HepG2 (cell line): ENCODE measurements at regions not wholly inside any gene's neighbourhood (a gene's known extent, or its start where the extent isn't known, plus 50 kb on each side); places are given as distances from the start of the nearest gene placed in this dataset.

Experiments
- ATAC-seq: fragments of 200-7000 bp; cut with Tn5 transposase; 3 replicates; pipeline ENCODE4 v1.9.1; 2020; ENCODE audit warnings: mild to moderate bottlenecking, moderate library complexity
- BruUV-seq: library from RNA; stranded (reverse); fragments of 400-500 nt; replicated peaks from 2 replicates; lab custom pipeline; 2021; lab: Mats Ljungman, UMichigan
- CTCF ChIA-PET: fragments of 300-600 bp; formaldehyde crosslinking; extraction: SDS; loops from one replicate; lab custom pipeline; 2021; ENCODE audit warnings: low total read pairs, inconsistent platforms, low intra/inter-chr PET ratio; lab: Yijun Ruan, JAX
- POLR2A ChIA-PET: fragments of 350-600 bp; sonication (Branson Sonifier 250); formaldehyde crosslinking; loops from one replicate; lab custom pipeline; 2020; ENCODE audit warnings: antibody characterized with exemption, inconsistent platforms; lab: Yijun Ruan, JAX
- DNase-seq: peaks from one replicate; pipeline ENCODE4 v3.0.0-alpha.2; 2015; ENCODE audit warnings: low spot score
- FAIRE-seq: peaks from 3 replicates; lab custom pipeline; 2011; peaks lifted over from hg19 to GRCh38; lab: Jason Lieb, UNC
- H2AFZ ChIP-seq: one replicate; pipeline ENCODE4 v1.6.1; 2011; ENCODE audit warnings: low read length, inconsistent platforms
- H3K27ac ChIP-seq: fragments of 300-600 bp; 3 replicates; pipeline ENCODE4 v1.8.0; 2011; ENCODE audit warnings: mixed run types, mild to moderate bottlenecking, mixed read lengths, low read length, inconsistent platforms; ENCODE audit not compliant: insufficient read depth; ENCODE audit errors: extremely low read length
- H3K27me3 ChIP-seq, 2 experiments: fragments of 200-600 bp in 1 of 2; 2 replicates in 1 of 2; 3 replicates in 1 of 2; pipeline versions ENCODE4 v1.6.0 to v1.8.0; 2011; ENCODE audit warnings: low read length in 2 of 2, mild to moderate bottlenecking in 2 of 2, moderate library complexity in 2 of 2, inconsistent platforms in 1 of 2; ENCODE audit not compliant: insufficient read depth in 2 of 2, control insufficient read depth in 1 of 2
- H3K36me3 ChIP-seq, 2 experiments: fragments of 200-600 bp in 1 of 2; replicated peaks in 1 of 2; 2 replicates in 1 of 2; 3 replicates in 1 of 2; pipeline versions ENCODE4 v1.5.1 to v1.8.0; 2011; ENCODE audit warnings: low read length in 2 of 2, inconsistent platforms in 1 of 2; ENCODE audit not compliant: insufficient read depth in 2 of 2, control insufficient read depth in 1 of 2
- H3K4me1 ChIP-seq: 2 replicates; pipeline ENCODE4 v1.5.1; 2012; ENCODE audit warnings: low read length, inconsistent platforms; ENCODE audit not compliant: insufficient read depth
- H3K4me2 ChIP-seq: 2 replicates; pipeline ENCODE4 v1.6.0; 2011; ENCODE audit warnings: low read depth, low read length, inconsistent platforms
- H3K4me3 ChIP-seq, 3 experiments: fragments of 200-600 bp in 1 of 3; sonication (generic), shearing (Covaris generic) in 1 of 3; replicated peaks in 1 of 3; 2 replicates each; pipeline ENCODE4 v1.5.1; 2011 to 2016; ENCODE audit warnings: low read length in 3 of 3, inconsistent platforms in 2 of 3, low read depth in 2 of 3, mild to moderate bottlenecking in 2 of 3, control low read depth in 1 of 3, mixed read lengths in 1 of 3; ENCODE audit not compliant: insufficient read depth in 1 of 3
- H3K79me2 ChIP-seq: one replicate; pipeline ENCODE4 v1.6.1; 2011; ENCODE audit warnings: low read length, inconsistent platforms; ENCODE audit not compliant: insufficient read depth
- H3K9ac ChIP-seq: 2 replicates; pipeline ENCODE4 v1.6.0; 2011; ENCODE audit warnings: mild to moderate bottlenecking, low read depth, low read length, inconsistent platforms; ENCODE audit not compliant: insufficient read depth
- H3K9me3 ChIP-seq: 2 replicates; pipeline ENCODE4 v1.5.1; 2012; ENCODE audit warnings: mild to moderate bottlenecking, low read length
- H4K20me1 ChIP-seq: 2 replicates; pipeline ENCODE4 v1.6.0; 2011; ENCODE audit warnings: inconsistent platforms, mild to moderate bottlenecking, low read length, moderate library complexity; ENCODE audit not compliant: insufficient read depth
- ARNTL ChIP-seq: sonication (generic); formaldehyde crosslinking; IDR thresholded peaks from 2 replicates; pipeline ENCODE4 v1.4.0; 2020; ENCODE audit warnings: mild to moderate bottlenecking, missing genetic modification reagents
- CREM ChIP-seq, 2 experiments: sonication (generic) in 1 of 2; formaldehyde crosslinking in 1 of 2; IDR thresholded peaks; 2 replicates each; pipeline versions ENCODE4 v1.4.0 to v1.6.1; 2016 to 2020; ENCODE audit warnings: antibody characterized with exemption in 1 of 2, mild to moderate bottlenecking in 1 of 2, missing genetic modification reagents in 1 of 2
- FUBP1 ChIP-seq: sonication (generic); formaldehyde crosslinking; IDR thresholded peaks from 2 replicates; pipeline ENCODE4 v1.5.1; 2020; ENCODE audit warnings: missing genetic modification reagents, mild to moderate bottlenecking, borderline replicate concordance
- HNRNPK ChIP-seq: fragments of 200-400 bp; formaldehyde crosslinking; IDR thresholded peaks from 2 replicates; pipeline ENCODE4 v1.6.1; 2018; ENCODE audit warnings: low read length, low read depth, moderate library complexity, mild to moderate bottlenecking; ENCODE audit not compliant: poor library complexity, severe bottlenecking
- MIER3 ChIP-seq: IDR thresholded peaks from 2 replicates; pipeline ENCODE4 v1.6.1; 2016; ENCODE audit warnings: missing compliant biosample characterization, borderline replicate concordance
- SCMH1 ChIP-seq: sonication (generic); formaldehyde crosslinking; IDR thresholded peaks from 2 replicates; pipeline ENCODE4 v1.9.0; 2021; ENCODE audit warnings: missing genetic modification reagents, mild to moderate bottlenecking, borderline replicate concordance
- ZNF138 ChIP-seq: sonication (generic); formaldehyde crosslinking; IDR thresholded peaks from 2 replicates; pipeline ENCODE4 v1.5.0; 2020; ENCODE audit warnings: mild to moderate bottlenecking, low read depth, missing genetic modification reagents
- ZNF598 ChIP-seq: sonication (generic); formaldehyde crosslinking; IDR thresholded peaks from 2 replicates; pipeline ENCODE4 v1.5.1; 2020; ENCODE audit warnings: mild to moderate bottlenecking, missing genetic modification reagents, borderline replicate concordance
- WGBS: methylation state at CpG from one replicate; pipeline ENCODE4 v1.1.6; 2017; ENCODE audit warnings: low lambda C conversion rate; 5-methylcytosine and 5-hydroxymethylcytosine counted together
- in situ Hi-C: cut with HindIII; loops from 2 replicates; pipeline ENCODE4 v1.10.0; 2017; ENCODE audit warnings: low pct_unique_long_range_greater_than_20kb; ENCODE audit not compliant: extremely low pct_ligation_motif_present
- intact Hi-C: fragments of 100-400 bp; cut with micrococcal nuclease; formaldehyde crosslinking; loops from one replicate; pipeline ENCODE4 v1.10.0; 2022; ENCODE audit not compliant: unreplicated experiment

- H2AFZ ChIP-seq: no peak overlapping the region
- no peaks in the 10 kb centered on the region for H3K4me1 ChIP-seq
- no peak overlapping the region for H3K4me3 ChIP-seq
- DNase-seq (no peak), FAIRE-seq (no peak), ATAC-seq (no peak)
- TF ChIP-seq ARNTL (CRISPR knock-in tag) (no peak), HNRNPK (peak; percentile 64)
- ChIA-PET CTCF (no interaction called here), POLR2A (no interaction called here)
- H3K9ac ChIP-seq: no peak overlapping the region
- no peak overlapping the region for H3K4me2 ChIP-seq
- BruUV-seq: no TSS peak
- intact Hi-C loops: no loop called here
- H3K9me3 ChIP-seq: no peaks in the 10 kb centered on the region
- H3K27me3 ChIP-seq: no peaks in the 10 kb centered on the region
- H4K20me1 ChIP-seq: no peaks in the 10 kb centered on the region
- WGBS: 5% methylated on average over 1 of the region's 1 CpG
- H3K27ac ChIP-seq: no peak overlapping the region
- H3K79me2 ChIP-seq: no peaks in the 10 kb centered on the region
- in situ Hi-C loops: no loop called here
- H3K36me3 ChIP-seq: no peaks in the 10 kb centered on the region
Measured at GRCh38 chr3:152103257-152103656, 165.5 kb upstream of the MBNL1 start.

- Histone ChIP-seq H3K4me2 (no peak overlapping the region), H2AFZ (no peak overlapping the region), H3K4me3 (no peak overlapping the region), H3K4me1 (no peaks in the 10 kb centered on the region), H3K36me3 (no peaks in the 10 kb centered on the region), H3K27ac (no peak overlapping the region), H3K27me3 (no peaks in the 10 kb centered on the region), H3K79me2 (no peaks in the 10 kb centered on the region), H3K9me3 (no peaks in the 10 kb centered on the region), H3K9ac (no peak overlapping the region), H4K20me1 (no peaks in the 10 kb centered on the region)
- in situ Hi-C loops: no loop called here
- ChIA-PET CTCF (no interaction called here), POLR2A (no interaction called here)
- intact Hi-C loops: no loop called here
- DNase-seq (no peak), ATAC-seq (no peak), FAIRE-seq (no peak)
- 4% methylated on average over 3 of the region's 3 CpGs for WGBS
- TF ChIP-seq CREM (IDR thresholded peaks at IDR 0.05) (no peak), CREM (CRISPR knock-in tag; IDR thresholded peaks at IDR 0.05) (no peak), MIER3 (CRISPR knock-in tag) (no peak), FUBP1 (no peak), ZNF598 (no peak), SCMH1 (CRISPR knock-in tag) (no peak), ZNF138 (CRISPR knock-in tag) (no peak)
- no TSS peak for BruUV-seq
Measured at GRCh38 chr3:152104847-152105415, 163.8 kb upstream of the MBNL1 start.
